H1 (cell line): ENCODE measurements at regions not wholly inside any gene's neighbourhood (a gene's known extent, or its start where the extent isn't known, plus 50 kb on each side); places are given as distances from the start of the nearest gene placed in this dataset.

Experiments
- CTCF ChIA-PET: fragments of 300-600 bp; sonication (Branson Sonifier 250); formaldehyde crosslinking; loops from one replicate; lab custom pipeline; 2021; ENCODE audit not compliant: partially characterized antibody; lab: Charles Lee
- POLR2A ChIA-PET: fragments of 300-600 bp; sonication (Branson Sonifier 250); formaldehyde crosslinking; loops from one replicate; lab custom pipeline; 2021; ENCODE audit warnings: inconsistent platforms; ENCODE audit not compliant: partially characterized antibody; lab: Charles Lee
- DNase-seq, 2 experiments: peaks; one replicate each; pipeline versions ENCODE4 v3.0.0 to v3.0.0-alpha.2; 2010 to 2022; ENCODE audit warnings: low spot score in 2 of 2, low read depth in 1 of 2, mixed read lengths in 1 of 2
- FAIRE-seq: peaks from 2 replicates; lab custom pipeline; 2011; peaks lifted over from hg19 to GRCh38; lab: Jason Lieb, UNC
- H2AFZ ChIP-seq: 2 replicates; pipeline ENCODE4 v1.8.1; 2012; ENCODE audit warnings: low read length, inconsistent platforms
- H2AK5ac ChIP-seq: 2 replicates; pipeline ENCODE4 v1.6.1; 2013; ENCODE audit warnings: low read depth, low read length
- H2BK120ac ChIP-seq: replicated peaks from 2 replicates; pipeline ENCODE3; 2013; ENCODE audit warnings: low read depth, low read length, inconsistent platforms
- H2BK12ac ChIP-seq: 2 replicates; pipeline ENCODE4 v1.6.1; 2013; ENCODE audit warnings: low read depth, low read length
- H2BK15ac ChIP-seq: 2 replicates; pipeline ENCODE4 v1.6.1; 2013; ENCODE audit warnings: low read length
- H2BK20ac ChIP-seq: 2 replicates; pipeline ENCODE4 v1.6.1; 2013; ENCODE audit warnings: low read length
- H2BK5ac ChIP-seq: 2 replicates; pipeline ENCODE4 v1.6.1; 2013; ENCODE audit warnings: low read depth, low read length
- H3K14ac ChIP-seq: 2 replicates; pipeline ENCODE4 v1.6.1; 2013; ENCODE audit warnings: inconsistent platforms; ENCODE audit not compliant: insufficient read length
- H3K18ac ChIP-seq: 2 replicates; pipeline ENCODE4 v1.6.1; 2013; ENCODE audit warnings: low read length; ENCODE audit errors: extremely low read depth
- H3K23ac ChIP-seq: 2 replicates; pipeline ENCODE4 v1.6.1; 2013; ENCODE audit warnings: inconsistent platforms; ENCODE audit not compliant: insufficient read length
- H3K23me2 ChIP-seq: 2 replicates; pipeline ENCODE4 v1.6.1; 2013; ENCODE audit warnings: low read depth, low read length
- H3K27ac ChIP-seq: 2 replicates; pipeline ENCODE4 v1.6.1; 2011; ENCODE audit warnings: low read depth, low read length, inconsistent platforms
- H3K27me3 ChIP-seq, 4 experiments: replicated peaks in 1 of 4; 1 replicate in 1 of 4; 2 replicates in 3 of 4; pipeline versions ENCODE4 v1.6.1 to v1.8.1; 2011 to 2013; ENCODE audit warnings: low read length in 3 of 4, mild to moderate bottlenecking in 3 of 4, inconsistent platforms in 2 of 4, mixed read lengths in 2 of 4, moderate library complexity in 1 of 4; ENCODE audit not compliant: control insufficient read depth in 3 of 4, insufficient read depth in 3 of 4; ENCODE audit errors: extremely low read depth in 1 of 4
- H3K36me3 ChIP-seq, 4 experiments: 2 replicates each; pipeline versions ENCODE4 v1.6.1 to v1.8.1; 2011 to 2013; ENCODE audit warnings: mild to moderate bottlenecking in 4 of 4, low read length in 3 of 4, moderate library complexity in 2 of 4, control low read depth in 1 of 4, inconsistent platforms in 1 of 4; ENCODE audit not compliant: insufficient read depth in 4 of 4, control insufficient read depth in 2 of 4
- H3K4ac ChIP-seq: replicated peaks from 2 replicates; pipeline ENCODE3; 2013; ENCODE audit warnings: low read length, low read depth, mixed read lengths, inconsistent platforms; ENCODE audit not compliant: insufficient read length
- H3K4me1 ChIP-seq, 4 experiments: replicated peaks in 1 of 4; 1 replicate in 1 of 4; 2 replicates in 3 of 4; pipeline versions ENCODE4 v1.6.1 to v1.8.1; 2011 to 2013; ENCODE audit warnings: low read length in 3 of 4, inconsistent platforms in 2 of 4, mixed read lengths in 1 of 4; ENCODE audit not compliant: insufficient read depth in 4 of 4, control insufficient read depth in 3 of 4
- H3K4me2 ChIP-seq, 2 experiments: 2 replicates each; pipeline versions ENCODE4 v1.6.1 to v1.8.1; 2011 to 2013; ENCODE audit warnings: low read depth in 2 of 2, low read length in 2 of 2, control low read depth in 1 of 2, inconsistent platforms in 1 of 2, mild to moderate bottlenecking in 1 of 2; ENCODE audit not compliant: insufficient read depth in 1 of 2
- H3K4me3 ChIP-seq, 4 experiments: fragments of 200-600, 300-600 bp in 1 of 4; sonication (generic), shearing (Covaris generic), sonication (Bioruptor Twin) in 1 of 4; 2 replicates each; pipeline versions ENCODE4 v1.5.1 to v1.8.1; 2011 to 2016; ENCODE audit warnings: low read length in 4 of 4, low read depth in 3 of 4, control low read depth in 2 of 4, inconsistent platforms in 2 of 4, mild to moderate bottlenecking in 2 of 4, mixed read lengths in 1 of 4, moderate library complexity in 1 of 4; ENCODE audit not compliant: insufficient read depth in 2 of 4; ENCODE audit errors: extremely low read depth in 1 of 4
- H3K56ac ChIP-seq: replicated peaks from 2 replicates; pipeline ENCODE3; 2013; ENCODE audit warnings: low read depth, mild to moderate bottlenecking, mixed read lengths, low read length, inconsistent platforms; ENCODE audit not compliant: insufficient read length
- H3K79me1 ChIP-seq: 2 replicates; pipeline ENCODE4 v1.6.1; 2013; ENCODE audit warnings: low read depth, low read length, control low read depth
- H3K79me2 ChIP-seq, 2 experiments: 2 replicates each; pipeline versions ENCODE4 v1.6.1 to v1.8.1; 2012 to 2013; ENCODE audit warnings: low read length in 2 of 2, mild to moderate bottlenecking in 2 of 2, inconsistent platforms in 1 of 2; ENCODE audit not compliant: insufficient read depth in 2 of 2, control insufficient read depth in 1 of 2
- H3K9ac ChIP-seq, 4 experiments: replicated peaks in 1 of 4; 1 replicate in 1 of 4; 2 replicates in 3 of 4; pipeline versions ENCODE4 v1.6.1 to v1.8.1; 2011 to 2013; ENCODE audit warnings: low read depth in 3 of 4, low read length in 3 of 4, control low read depth in 2 of 4, mild to moderate bottlenecking in 2 of 4, moderate library complexity in 2 of 4, inconsistent platforms in 1 of 4; ENCODE audit errors: extremely low read depth in 1 of 4
- H3K9me3 ChIP-seq, 2 experiments: 2 replicates each; pipeline versions ENCODE4 v1.6.1 to v1.8.1; 2012 to 2013; ENCODE audit warnings: mild to moderate bottlenecking in 2 of 2, moderate library complexity in 2 of 2, control low read depth in 1 of 2, inconsistent platforms in 1 of 2, low read depth in 1 of 2, low read length in 1 of 2, mixed read lengths in 1 of 2; ENCODE audit not compliant: insufficient read depth in 2 of 2
- H4K20me1 ChIP-seq, 2 experiments: replicated peaks in 1 of 2; 2 replicates each; pipeline versions ENCODE3 to v1.8.1; 2011 to 2013; ENCODE audit warnings: inconsistent platforms in 2 of 2, low read length in 2 of 2, mild to moderate bottlenecking in 1 of 2; ENCODE audit not compliant: insufficient read depth in 2 of 2, control insufficient read depth in 1 of 2
- H4K5ac ChIP-seq: 2 replicates; pipeline ENCODE4 v1.6.1; 2013; ENCODE audit warnings: low read length, low read depth, mixed read lengths, inconsistent platforms; ENCODE audit not compliant: insufficient read length
- H4K8ac ChIP-seq: 2 replicates; pipeline ENCODE4 v1.8.0; 2013; ENCODE audit warnings: mild to moderate bottlenecking, moderate library complexity, low read length, inconsistent platforms; ENCODE audit not compliant: insufficient read depth; ENCODE audit errors: extremely low read depth
- H4K91ac ChIP-seq: replicated peaks from 2 replicates; pipeline ENCODE3; 2013; ENCODE audit warnings: low read length, mixed read lengths, inconsistent platforms; ENCODE audit not compliant: insufficient read length
- CHD2 ChIP-seq: IDR thresholded peaks from 2 replicates; pipeline ENCODE4 v1.6.1; 2012; ENCODE audit warnings: low read length, improper control_type of control experiment
- CTBP2 ChIP-seq: IDR thresholded peaks from 2 replicates; pipeline ENCODE4 v1.7.0; 2011; ENCODE audit warnings: borderline replicate concordance, mild to moderate bottlenecking, moderate library complexity, mixed read lengths, low read length; ENCODE audit not compliant: insufficient read depth, insufficient read length
- EZH2 ChIP-seq: fragments of 200-600 bp; sonication (generic); IDR thresholded peaks from 2 replicates; pipeline ENCODE4 v1.7.1; 2012; ENCODE audit warnings: low read depth, mild to moderate bottlenecking, moderate library complexity, low read length, inconsistent platforms; ENCODE audit not compliant: severe bottlenecking
- KDM1A ChIP-seq: fragments of 200-600, 300-600 bp; sonication (generic); IDR thresholded peaks from 2 replicates; pipeline ENCODE4 v1.7.1; 2016; ENCODE audit warnings: mild to moderate bottlenecking, low read length, borderline replicate concordance
- KDM5A ChIP-seq: fragments of 200-600 bp; IDR thresholded peaks from 2 replicates; pipeline ENCODE4 v1.7.1; 2012; ENCODE audit warnings: mild to moderate bottlenecking, low read length, inconsistent platforms, mixed read lengths
- SIN3A ChIP-seq, 2 experiments: IDR thresholded peaks in 1 of 2; conservative IDR thresholded peaks in 1 of 2; 2 replicates each; pipeline ENCODE4 v1.6.1; 2011 to 2012; ENCODE audit warnings: low read length in 2 of 2, improper control_type of control experiment in 1 of 2, low read depth in 1 of 2, mild to moderate bottlenecking in 1 of 2
- SP2 ChIP-seq: IDR thresholded peaks from 2 replicates; pipeline ENCODE4 v1.6.1; 2012; ENCODE audit warnings: mild to moderate bottlenecking, low read length, inconsistent platforms
- WGBS, 2 experiments: shearing (Covaris generic) in 1 of 2; methylation state at CpG; one replicate each; pipeline versions ENCODE4 v1.1.6 to v1.1.7; 2013 to 2015; ENCODE audit warnings: low lambda C conversion rate in 2 of 2, mixed read lengths in 2 of 2, inconsistent platforms in 1 of 2, low coverage in 1 of 2, missing lambda C conversion rate in 1 of 2; ENCODE audit not compliant: insufficient replicate concordance in 2 of 2, insufficient coverage in 1 of 2, insufficient read length in 1 of 2; ENCODE audit errors: extremely low coverage in 1 of 2, missing lambda C conversion rate in 1 of 2; 5-methylcytosine and 5-hydroxymethylcytosine counted together

DNA sequence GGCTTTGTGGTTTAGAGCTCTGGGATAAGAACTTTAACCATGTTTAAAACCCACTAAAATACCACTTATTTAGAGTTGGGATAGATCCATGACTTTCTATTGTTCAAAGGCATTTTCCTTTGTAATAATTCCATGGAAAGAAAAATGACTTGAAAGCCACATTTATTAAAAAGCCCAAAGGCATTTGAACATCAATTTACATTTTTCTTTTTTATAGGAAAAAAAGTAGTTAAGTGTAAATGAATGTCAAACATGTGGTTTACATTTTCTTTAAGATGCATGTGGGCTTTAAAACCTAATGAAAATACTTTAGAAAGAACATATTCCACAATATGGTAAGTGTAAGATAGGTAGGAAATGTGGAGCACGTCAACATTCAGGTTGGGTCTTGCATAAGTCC lies 443.2 kb downstream of the TOX3 start:
- H3K27me3 ChIP-seq: no peaks in the 10 kb centered on the region
- H4K8ac ChIP-seq: no peak overlapping the region
- H2BK12ac ChIP-seq: no peak overlapping the region
- no peak overlapping the region for H2BK15ac ChIP-seq
- H3K4me2 ChIP-seq: no peak overlapping the region
- no peak overlapping the region for H3K4ac ChIP-seq
- H3K79me2 ChIP-seq: no peaks in the 10 kb centered on the region
- no peak for FAIRE-seq
- H3K9ac ChIP-seq: no peak overlapping the region
- no peak overlapping the region for H3K18ac ChIP-seq
- H3K56ac ChIP-seq: no peak overlapping the region
- H2AK5ac ChIP-seq: no peak overlapping the region
- H3K14ac ChIP-seq: no peak overlapping the region
- CTCF ChIA-PET: no interaction called here
- H4K91ac ChIP-seq: no peak overlapping the region
- H3K79me1 ChIP-seq: no peaks in the 10 kb centered on the region
- no peak overlapping the region for H2BK20ac ChIP-seq
- H3K4me3 ChIP-seq: no peak overlapping the region
- no peak overlapping the region for H2BK5ac ChIP-seq
- H2BK120ac ChIP-seq: no peak overlapping the region
- DNase-seq: no peak
- no peak overlapping the region for H4K5ac ChIP-seq
- POLR2A ChIA-PET: no interaction called here
- H2AFZ ChIP-seq: no peak overlapping the region
- H3K9me3 ChIP-seq: no peaks in the 10 kb centered on the region
- WGBS, 2 experiments: 79% methylated on average over 1 of the region's 1 CpG; no CpG with 5 or more reads in 1 of the 2 experiments
- no peak for TF ChIP-seq SP2
- no peak for TF ChIP-seq CTBP2
- no peak for TF ChIP-seq KDM5A
- TF ChIP-seq CHD2: no peak
- TF ChIP-seq KDM1A: no peak
- no peak for TF ChIP-seq SIN3A (conservative IDR thresholded peaks at IDR 0.05 in 1 of 2, IDR thresholded peaks at IDR 0.05 in 1 of 2; ENCODE audit: low read depth in 1 of 2, low read length in 2 of 2)
- TF ChIP-seq EZH2: no peak
- H3K23me2 ChIP-seq: no peaks in the 10 kb centered on the region
- H3K23ac ChIP-seq: no peak overlapping the region
- H3K36me3 ChIP-seq: no peaks in the 10 kb centered on the region
- no peaks in the 10 kb centered on the region for H4K20me1 ChIP-seq
- H3K27ac ChIP-seq: no peak overlapping the region
- H3K4me1 ChIP-seq: no peaks in the 10 kb centered on the region
